Ascending aorta (tissue), 2 donors: ENCODE measurements at regions not wholly inside any gene's neighbourhood (a gene's known extent, or its start where the extent isn't known, plus 50 kb on each side); places are given as distances from the start of the nearest gene placed in this dataset.
"Not testable (repeated sequence)": the region's sequence is repeated elsewhere in the genome, so short reads cannot be mapped to it uniquely, and the experiment has no call there.

Experiments used
- DNase-seq, 2 donors: peaks; one replicate each; pipeline ENCODE4 v3.0.0-alpha.2; 2019; ENCODE audit warnings: low spot score in 2 of 2
- H3K27ac ChIP-seq, 2 donors: fragments of 200-600 bp; sonication (generic); one replicate each; pipeline ENCODE4 v1.5.1; 2016 to 2017; ENCODE audit warnings: mild to moderate bottlenecking in 1 of 2
- H3K27me3 ChIP-seq: fragments of 200-600 bp; sonication (generic); one replicate; pipeline ENCODE4 v1.5.1; 2017
- H3K36me3 ChIP-seq, 2 donors: fragments of 200-600 bp; sonication (generic); one replicate each; pipeline ENCODE4 v1.5.1; 2016
- H3K4me1 ChIP-seq, 2 donors: fragments of 200-600 bp; sonication (generic); one replicate each; pipeline ENCODE4 v1.5.1; 2016 to 2017; ENCODE audit warnings: mild to moderate bottlenecking in 1 of 2
- H3K4me3 ChIP-seq, 2 donors: fragments of 200-600 bp; sonication (generic); one replicate each; pipeline ENCODE4 v1.5.1; 2016 to 2017; ENCODE audit warnings: mild to moderate bottlenecking in 1 of 2
- H3K9me3 ChIP-seq, 2 donors: fragments of 200-600 bp; sonication (generic); one replicate each; pipeline ENCODE4 v1.5.1; 2016
- CTCF ChIP-seq, 3 experiments: fragments of 200-600 bp in 2 of 3; fragments of 450-650 bp in 1 of 3; sonication (generic) in 2 of 3; IDR thresholded peaks; one replicate each; pipeline ENCODE4 v1.5.1; 2016 to 2019; ENCODE audit warnings: antibody characterized with exemption in 3 of 3, mild to moderate bottlenecking in 1 of 3, moderate library complexity in 1 of 3
- intact Hi-C: fragments of 100-400 bp; cut with DNase I; formaldehyde crosslinking; loops from one replicate; pipeline ENCODE4 v1.15.1; 2023

DNA sequence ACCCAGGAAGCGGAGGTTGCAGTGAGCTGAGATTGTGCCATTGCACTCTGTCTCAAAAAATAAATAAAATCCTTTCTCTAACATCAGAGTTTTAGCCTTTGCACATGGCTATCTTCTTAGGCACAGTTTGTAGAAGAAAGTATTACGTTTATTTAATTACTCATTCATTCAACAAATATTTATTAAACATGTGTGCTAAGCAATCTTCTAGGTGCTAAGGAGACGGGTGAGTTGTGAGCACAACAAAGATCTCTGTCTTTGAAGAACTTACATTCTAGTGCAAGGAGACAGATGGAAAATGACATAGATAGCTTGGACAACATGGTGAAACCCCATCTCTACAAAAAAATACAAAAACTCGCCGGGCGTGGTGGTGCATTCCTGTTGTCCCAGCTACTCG, 122.3 kb upstream of the MYO10 start:
- no peak overlapping the region for H3K27ac ChIP-seq
- H3K27me3 ChIP-seq: no peaks in the 10 kb centered on the region
- H3K4me1 ChIP-seq: no peaks in the 10 kb centered on the region
- intact Hi-C loops: no loop called here
- H3K4me3 ChIP-seq: no peak overlapping the region
- TF ChIP-seq CTCF (IDR thresholded peaks at IDR 0.05): no peak
- no peak for DNase-seq
- H3K9me3 ChIP-seq: no peaks in the 10 kb centered on the region
- no peaks in the 10 kb centered on the region for H3K36me3 ChIP-seq

GRCh38 chr5:17061973-17062470, 125.9 kb upstream of the MYO10 start:
- Histone ChIP-seq H3K4me3 (no peak overlapping the region), H3K4me1 (no peaks in the 10 kb centered on the region), H3K27me3 (no peaks in the 10 kb centered on the region), H3K9me3 (no peaks in the 10 kb centered on the region), H3K27ac (no peak overlapping the region), H3K36me3 (no peaks in the 10 kb centered on the region)
- no peak for DNase-seq
- intact Hi-C loops: no loop called here
- no peak for TF ChIP-seq CTCF (IDR thresholded peaks at IDR 0.05)

DNA sequence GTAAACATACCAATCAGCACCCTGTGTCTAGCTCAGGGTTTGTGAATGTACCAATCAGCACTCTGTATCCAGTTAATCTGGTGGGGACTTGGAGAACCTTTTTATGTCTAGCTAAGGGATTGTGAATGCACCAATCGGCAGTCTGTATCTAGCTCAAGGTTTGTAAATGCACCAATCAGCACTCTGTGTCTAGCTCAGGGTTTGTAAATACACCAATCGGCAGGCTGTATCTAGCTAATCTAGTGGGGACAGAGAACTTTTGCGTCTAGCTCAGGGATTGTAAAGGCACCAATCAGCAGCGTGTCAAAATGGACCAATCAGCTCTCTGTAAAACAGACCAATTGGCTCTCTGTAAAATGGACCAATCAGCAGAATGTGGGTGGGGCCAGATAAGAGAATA, 126.7 kb upstream of the MYO10 start:
- H3K36me3 ChIP-seq, H3K27me3 ChIP-seq, H3K27ac ChIP-seq, intact Hi-C loops, DNase-seq, H3K9me3 ChIP-seq, H3K4me3 ChIP-seq, H3K4me1 ChIP-seq: not testable (repeated sequence)

DNA sequence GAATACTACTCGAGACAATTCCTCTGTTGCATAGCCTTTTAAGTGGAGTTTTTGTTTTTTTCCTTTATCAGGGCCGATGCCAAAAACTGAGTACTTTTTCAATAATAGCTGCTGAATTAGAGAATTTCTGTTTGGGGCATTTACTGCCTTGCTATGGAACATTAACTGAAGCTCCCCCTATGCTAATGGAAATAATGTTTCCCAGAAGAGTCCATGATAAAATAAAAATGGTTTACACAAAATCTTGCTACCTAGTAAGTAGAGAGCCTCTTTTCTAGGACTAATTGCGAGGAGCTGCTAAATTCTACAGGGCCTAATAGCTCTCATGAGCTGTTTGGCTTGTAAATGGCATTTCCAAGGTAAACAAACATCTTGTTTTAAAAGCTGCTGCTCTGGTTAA, 128.2 kb upstream of the MYO10 start:
- H3K27me3 ChIP-seq: no peaks in the 10 kb centered on the region
- H3K4me3 ChIP-seq: no peak overlapping the region
- no peaks in the 10 kb centered on the region for H3K36me3 ChIP-seq
- intact Hi-C loops: no loop called here
- no peak overlapping the region for H3K27ac ChIP-seq
- H3K4me1 ChIP-seq: no peaks in the 10 kb centered on the region
- no peak for DNase-seq
- no peak for TF ChIP-seq CTCF (IDR thresholded peaks at IDR 0.05)
- no peaks in the 10 kb centered on the region for H3K9me3 ChIP-seq

GRCh38 chr5:17065458-17065857, 129.4 kb upstream of the MYO10 start:
- no peak for TF ChIP-seq CTCF (IDR thresholded peaks at IDR 0.05)
- Histone ChIP-seq H3K4me3 (no peak overlapping the region), H3K4me1 (no peaks in the 10 kb centered on the region), H3K27ac (no peak overlapping the region), H3K36me3 (no peaks in the 10 kb centered on the region), H3K27me3 (no peaks in the 10 kb centered on the region), H3K9me3 (no peaks in the 10 kb centered on the region)
- intact Hi-C loops: no loop called here
- DNase-seq: no peak

DNA sequence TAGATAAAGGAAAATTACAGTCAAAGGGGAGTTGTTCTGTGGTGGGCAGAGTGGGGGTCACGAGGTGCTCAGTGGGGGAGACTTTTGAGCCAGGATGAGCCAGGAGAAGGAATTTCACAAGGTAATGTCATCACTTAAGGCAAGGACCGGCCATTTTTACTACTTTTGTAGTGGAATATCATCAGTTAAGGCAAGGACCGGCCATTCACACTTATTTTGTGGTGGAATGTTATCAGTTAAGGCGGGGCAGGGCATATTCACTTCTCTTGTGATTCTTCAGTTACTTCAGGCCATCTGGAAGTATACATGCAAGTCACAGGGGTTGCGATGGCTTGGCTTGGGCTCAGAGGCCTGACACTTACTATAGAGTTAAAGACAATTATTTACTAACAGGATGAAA, 129.9 kb upstream of the MYO10 start:
- H3K36me3 ChIP-seq, H3K4me3 ChIP-seq, H3K27ac ChIP-seq, intact Hi-C loops, H3K9me3 ChIP-seq, DNase-seq, H3K27me3 ChIP-seq, H3K4me1 ChIP-seq: not testable (repeated sequence)

DNA sequence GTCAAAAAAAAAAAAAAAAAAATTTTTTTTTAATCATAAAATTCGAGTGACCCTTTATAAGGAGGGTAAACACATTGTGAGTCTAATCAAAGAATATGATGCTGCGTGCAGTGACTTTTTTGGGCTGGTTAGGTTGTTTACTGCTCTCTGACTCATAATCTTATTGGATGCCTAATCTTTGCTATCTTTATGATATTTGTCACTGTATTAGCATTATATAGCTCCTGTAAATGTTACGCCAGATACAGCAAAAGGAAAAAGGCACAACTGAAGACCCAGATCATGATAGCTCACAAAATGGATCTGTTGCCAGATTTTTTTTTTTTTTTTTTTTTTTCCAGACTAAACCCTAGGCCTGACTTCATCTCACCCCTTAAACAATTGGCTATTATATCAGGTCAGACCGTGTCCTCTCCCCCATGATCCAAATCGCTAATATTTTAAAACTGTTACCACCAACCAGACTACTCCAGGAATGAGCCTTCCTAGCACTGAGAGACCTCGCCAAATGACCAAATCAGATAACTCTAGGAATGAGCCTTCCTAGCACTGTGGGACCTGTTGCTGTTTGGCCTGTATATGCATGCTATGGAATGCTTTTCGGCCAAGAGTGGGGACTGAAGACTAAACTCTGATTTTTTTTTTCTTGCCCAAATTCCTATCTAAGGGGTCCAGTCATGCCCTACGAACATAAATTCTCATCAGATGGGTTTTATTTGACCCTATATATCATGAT, 131.7 kb upstream of the MYO10 start:
- no peak overlapping the region for H3K4me3 ChIP-seq
- no peaks in the 10 kb centered on the region for H3K36me3 ChIP-seq
- no peaks in the 10 kb centered on the region for H3K27me3 ChIP-seq
- TF ChIP-seq CTCF (IDR thresholded peaks at IDR 0.05): no peak
- no peak for DNase-seq
- intact Hi-C loops: no loop called here
- no peaks in the 10 kb centered on the region for H3K4me1 ChIP-seq
- no peaks in the 10 kb centered on the region for H3K9me3 ChIP-seq
- no peak overlapping the region for H3K27ac ChIP-seq
